ENCODE measurements at regions not wholly inside any gene's neighbourhood (a gene's known extent, or its start where the extent isn't known, plus 50 kb on each side); places are given as distances from the start of the nearest gene placed in this dataset.
"Not testable (repeated sequence)": the region's sequence is repeated elsewhere in the genome, so short reads cannot be mapped to it uniquely, and the experiment has no call there.

DNA sequence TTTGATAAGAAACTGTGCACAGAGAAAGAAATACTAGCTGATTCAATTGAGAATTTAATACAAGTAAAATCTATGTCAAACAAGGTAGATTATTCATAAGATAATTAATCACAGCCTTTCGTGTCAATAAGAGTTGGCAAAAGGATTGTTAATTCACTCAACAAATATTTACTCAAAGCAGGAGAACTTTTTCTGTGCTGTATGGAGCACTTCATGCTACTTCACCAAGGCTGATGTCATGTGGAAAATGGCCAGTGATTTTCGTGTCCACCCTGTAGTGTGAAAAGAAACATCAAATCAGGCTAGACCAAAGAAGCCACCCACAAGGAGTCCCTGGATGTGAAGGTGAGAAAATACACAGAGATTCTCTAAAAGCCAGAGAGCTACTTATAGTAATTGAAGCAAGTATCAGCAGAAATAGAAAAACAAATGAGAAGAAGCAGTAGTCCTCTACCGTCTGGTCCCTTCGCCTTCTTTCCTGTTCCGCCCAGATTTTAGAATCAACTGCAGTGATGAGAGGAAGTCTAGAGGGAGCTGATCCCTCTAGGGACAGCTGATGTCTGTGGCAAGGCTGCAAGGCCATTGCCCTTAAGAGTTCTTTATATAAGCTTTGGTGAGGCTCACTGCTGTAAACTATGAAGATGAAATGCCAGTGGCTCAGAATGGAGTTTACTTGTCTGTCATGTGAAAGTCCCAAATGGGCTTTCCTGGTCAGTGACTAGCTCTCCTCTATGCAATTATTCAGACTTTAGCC, 201.3 kb upstream of the APCDD1 start:
- no TSS peak for BruUV-seq (replicated peaks)
- H3K4me3 ChIP-seq (replicated peaks in 1 of 2; ENCODE audit: low read depth in 1 of 2, low read length in 2 of 2): no peak overlapping the region
- H3K9me3 ChIP-seq (ENCODE audit: control insufficient read depth in 1 of 2, insufficient read depth in 1 of 2, low read depth in 1 of 2, low read length in 2 of 2): no peaks in the 10 kb centered on the region
- no peak for DNase-seq (ENCODE audit: low read depth, low spot score)
- no peak overlapping the region for H2AFZ ChIP-seq (ENCODE audit: low read depth, low read length, poor library complexity, severe bottlenecking)
- no peak for TF ChIP-seq SIN3A (IDR thresholded peaks at IDR 0.05; ENCODE audit: low read depth)
- TF ChIP-seq RAD21 (IDR thresholded peaks at IDR 0.05; ENCODE audit: low read depth): no peak
- no peak for TF ChIP-seq EGR1 (IDR thresholded peaks at IDR 0.05; ENCODE audit: low read depth)
- no peak for TF ChIP-seq CEBPB (IDR thresholded peaks at IDR 0.05; ENCODE audit: low read depth)
- TF ChIP-seq CBX3 (IDR thresholded peaks at IDR 0.05; ENCODE audit: low read depth): no peak
- TF ChIP-seq FOSL1 (IDR thresholded peaks at IDR 0.05; ENCODE audit: low read depth): no peak
- no peak for TF ChIP-seq ELF1 (IDR thresholded peaks at IDR 0.05; ENCODE audit: borderline replicate concordance, low read depth)
- ChIA-PET POLR2A (no interaction called here), RAD21 (ENCODE audit: low non-redundant PET in 1 of 2, low total read pairs in 2 of 2, uncharacterized antibody in 2 of 2, unreplicated experiment in 2 of 2) (no interaction called here), CTCF (no interaction called here)
- H4K20me1 ChIP-seq (ENCODE audit: insufficient read depth): no peaks in the 10 kb centered on the region
- no peak overlapping the region for H3K4me2 ChIP-seq (ENCODE audit: low read length)
- H3K27me3 ChIP-seq (ENCODE audit: insufficient read depth, low read length): peaks cover 11% of the 10 kb centered on the region
- H3K9me2 ChIP-seq (ENCODE audit: insufficient read depth): no peaks in the 10 kb centered on the region
- ATAC-seq: no peak
- H3K4me1 ChIP-seq (ENCODE audit: control insufficient read depth in 1 of 2, insufficient read depth in 2 of 2, low read length in 2 of 2): no peaks in the 10 kb centered on the region
- H3K79me2 ChIP-seq (ENCODE audit: insufficient read depth, low read length): no peaks in the 10 kb centered on the region
- no peak overlapping the region for H3K27ac ChIP-seq (ENCODE audit: low read depth, low read length)
- H3K9ac ChIP-seq (ENCODE audit: low read length): no peak overlapping the region
- intact Hi-C loops (cut with micrococcal nuclease): no loop called here
- no peaks in the 10 kb centered on the region for H3K36me3 ChIP-seq (ENCODE audit: control insufficient read depth in 1 of 2, insufficient read depth in 2 of 2, low read length in 2 of 2)

DNA sequence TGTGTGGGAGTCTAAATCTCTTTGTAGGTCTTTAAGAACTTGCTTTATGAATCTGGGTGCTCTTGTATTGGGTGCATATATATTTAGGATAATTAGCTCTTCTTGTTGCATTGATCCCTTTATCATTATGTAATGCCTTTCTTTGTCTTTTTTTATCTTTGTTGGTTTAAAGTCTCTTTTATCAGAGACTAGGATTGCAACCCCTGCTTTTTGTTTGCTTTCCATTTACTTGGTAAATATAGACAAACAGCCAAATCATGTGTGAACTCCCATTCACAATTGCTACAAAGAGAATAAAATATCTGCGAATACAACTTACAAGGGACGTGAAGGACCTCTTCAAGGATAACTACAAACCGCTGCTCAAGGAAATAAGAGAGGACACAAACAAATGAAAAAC, 198.2 kb upstream of the APCDD1 start:
- POLR2A ChIA-PET; DNase-seq (ENCODE audit: low read depth, low spot score); H3K36me3 ChIP-seq (ENCODE audit: control insufficient read depth in 1 of 2, insufficient read depth in 2 of 2, low read length in 2 of 2); H3K4me2 ChIP-seq (ENCODE audit: low read length); intact Hi-C loops (cut with micrococcal nuclease); H3K9ac ChIP-seq (ENCODE audit: low read length); H3K79me2 ChIP-seq (ENCODE audit: insufficient read depth, low read length); H3K27ac ChIP-seq (ENCODE audit: low read depth, low read length); CTCF ChIA-PET; H3K4me3 ChIP-seq (replicated peaks in 1 of 2; ENCODE audit: low read depth in 1 of 2, low read length in 2 of 2); H3K27me3 ChIP-seq (ENCODE audit: insufficient read depth, low read length); BruUV-seq (replicated peaks); H3K4me1 ChIP-seq (ENCODE audit: control insufficient read depth in 1 of 2, insufficient read depth in 2 of 2, low read length in 2 of 2); H3K9me2 ChIP-seq (ENCODE audit: insufficient read depth); ATAC-seq; H3K9me3 ChIP-seq (ENCODE audit: control insufficient read depth in 1 of 2, insufficient read depth in 1 of 2, low read depth in 1 of 2, low read length in 2 of 2); H4K20me1 ChIP-seq (ENCODE audit: insufficient read depth); RAD21 ChIA-PET (ENCODE audit: low non-redundant PET in 1 of 2, low total read pairs in 2 of 2, uncharacterized antibody in 2 of 2, unreplicated experiment in 2 of 2); H2AFZ ChIP-seq (ENCODE audit: low read depth, low read length, poor library complexity, severe bottlenecking): not testable (repeated sequence)

Data from HCT116 (cell line).